Bronchial epithelial cell (primary cell): ENCODE measurements at regions not wholly inside any gene's neighbourhood (a gene's known extent, or its start where the extent isn't known, plus 50 kb on each side); places are given as distances from the start of the nearest gene placed in this dataset.
"Not testable (repeated sequence)": the region's sequence is repeated elsewhere in the genome, so short reads cannot be mapped to it uniquely, and the experiment has no call there.

ENCODE experiments used
- DNase-seq: peaks from one replicate; pipeline ENCODE4 v3.0.0-alpha.2; 2010; ENCODE audit warnings: low read depth
- FAIRE-seq: peaks from 2 replicates; lab custom pipeline; 2011; peaks lifted over from hg19 to GRCh38; lab: Jason Lieb, UNC
- H3K27me3 ChIP-seq: 2 replicates; pipeline ENCODE4 v1.5.1; 2011; ENCODE audit warnings: low read length; ENCODE audit not compliant: control insufficient read depth, insufficient read depth
- H3K36me3 ChIP-seq: 2 replicates; pipeline ENCODE4 v1.5.1; 2011; ENCODE audit warnings: low read length; ENCODE audit not compliant: control insufficient read depth, insufficient read depth
- H3K4me3 ChIP-seq: 2 replicates; pipeline ENCODE4 v1.5.1; 2011; ENCODE audit warnings: mild to moderate bottlenecking, low read depth, low read length, control low read depth
- TF ChIP-seq, protein P1 (sequence below): IDR thresholded peaks from 2 replicates; pipeline ENCODE4 v1.5.1; 2011; ENCODE audit warnings: mild to moderate bottlenecking, moderate library complexity, low read length, control low read depth, inconsistent platforms; ENCODE audit not compliant: insufficient read depth, severe bottlenecking

DNA sequence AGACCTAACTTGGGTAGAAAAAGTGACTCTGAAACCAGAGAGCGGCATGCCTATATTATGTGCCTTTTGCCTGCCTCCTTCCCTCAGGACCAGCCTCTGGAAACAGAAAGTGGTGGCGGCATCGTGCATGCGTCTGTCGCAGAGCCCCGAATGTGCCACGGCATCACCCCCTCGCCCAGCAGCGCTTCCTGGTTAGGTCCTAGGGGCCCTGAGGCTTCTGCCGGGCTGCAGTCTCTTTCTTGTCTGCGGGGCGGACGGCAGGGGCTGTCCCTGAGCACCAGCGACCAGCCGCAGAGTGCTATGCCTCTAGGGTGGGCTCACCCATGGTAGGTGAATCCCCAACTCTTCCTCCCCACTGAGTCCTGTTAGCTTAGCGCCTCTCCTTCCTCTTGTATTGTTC, 68.7 kb downstream of the VSIG4 start:
- no peaks in the 10 kb centered on the region for H3K27me3 ChIP-seq
- FAIRE-seq (no peak), DNase-seq (no peak)
- H3K36me3 ChIP-seq: no peaks in the 10 kb centered on the region
- TF ChIP-seq, protein P1, sequence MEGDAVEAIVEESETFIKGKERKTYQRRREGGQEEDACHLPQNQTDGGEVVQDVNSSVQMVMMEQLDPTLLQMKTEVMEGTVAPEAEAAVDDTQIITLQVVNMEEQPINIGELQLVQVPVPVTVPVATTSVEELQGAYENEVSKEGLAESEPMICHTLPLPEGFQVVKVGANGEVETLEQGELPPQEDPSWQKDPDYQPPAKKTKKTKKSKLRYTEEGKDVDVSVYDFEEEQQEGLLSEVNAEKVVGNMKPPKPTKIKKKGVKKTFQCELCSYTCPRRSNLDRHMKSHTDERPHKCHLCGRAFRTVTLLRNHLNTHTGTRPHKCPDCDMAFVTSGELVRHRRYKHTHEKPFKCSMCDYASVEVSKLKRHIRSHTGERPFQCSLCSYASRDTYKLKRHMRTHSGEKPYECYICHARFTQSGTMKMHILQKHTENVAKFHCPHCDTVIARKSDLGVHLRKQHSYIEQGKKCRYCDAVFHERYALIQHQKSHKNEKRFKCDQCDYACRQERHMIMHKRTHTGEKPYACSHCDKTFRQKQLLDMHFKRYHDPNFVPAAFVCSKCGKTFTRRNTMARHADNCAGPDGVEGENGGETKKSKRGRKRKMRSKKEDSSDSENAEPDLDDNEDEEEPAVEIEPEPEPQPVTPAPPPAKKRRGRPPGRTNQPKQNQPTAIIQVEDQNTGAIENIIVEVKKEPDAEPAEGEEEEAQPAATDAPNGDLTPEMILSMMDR: no peak
- no peak overlapping the region for H3K4me3 ChIP-seq

DNA sequence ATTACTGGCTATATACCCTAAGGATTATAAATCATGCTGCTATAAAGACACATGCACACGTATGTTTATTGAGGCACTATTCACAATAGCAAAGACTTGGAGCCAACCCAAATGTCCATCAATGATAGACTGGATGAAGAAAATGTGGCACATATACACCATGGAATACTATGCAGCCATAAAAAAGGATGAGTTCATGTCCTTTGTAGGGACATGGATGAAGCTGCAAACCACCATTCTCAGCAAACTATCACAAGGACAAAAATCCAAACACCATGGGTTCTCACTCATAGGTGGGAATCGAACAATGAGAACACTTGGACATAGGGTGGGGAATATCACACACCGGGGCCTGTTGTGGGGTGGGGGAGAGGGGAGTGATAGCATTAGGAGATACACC, 72.7 kb downstream of the VSIG4 start:
- FAIRE-seq, DNase-seq, H3K4me3 ChIP-seq, H3K27me3 ChIP-seq, H3K36me3 ChIP-seq: not testable (repeated sequence)

DNA sequence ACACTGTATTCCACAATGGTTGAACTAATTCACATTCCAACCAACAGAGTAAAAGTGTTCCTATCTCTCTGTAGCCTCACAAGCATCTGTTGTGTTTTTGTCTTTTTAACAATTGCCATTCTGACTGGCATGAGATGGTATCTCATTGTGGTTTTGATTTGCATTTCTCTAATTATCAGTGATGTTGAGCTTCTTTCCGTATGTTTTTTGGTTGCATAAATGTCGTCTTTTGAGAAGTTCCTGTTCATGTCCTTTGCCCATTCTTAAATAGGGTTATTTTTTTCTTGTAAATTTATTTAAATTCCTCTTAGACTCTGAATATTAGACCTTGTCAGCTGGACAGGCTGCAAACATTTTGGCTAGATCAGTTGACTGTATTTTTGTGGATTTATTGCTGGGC, 78.2 kb downstream of the VSIG4 start:
- DNase-seq: no peak
- Histone ChIP-seq H3K36me3 (no peaks in the 10 kb centered on the region), H3K27me3 (no peaks in the 10 kb centered on the region), H3K4me3 (no peak overlapping the region)
- no peak for FAIRE-seq
- TF ChIP-seq, protein P1: no peak

DNA sequence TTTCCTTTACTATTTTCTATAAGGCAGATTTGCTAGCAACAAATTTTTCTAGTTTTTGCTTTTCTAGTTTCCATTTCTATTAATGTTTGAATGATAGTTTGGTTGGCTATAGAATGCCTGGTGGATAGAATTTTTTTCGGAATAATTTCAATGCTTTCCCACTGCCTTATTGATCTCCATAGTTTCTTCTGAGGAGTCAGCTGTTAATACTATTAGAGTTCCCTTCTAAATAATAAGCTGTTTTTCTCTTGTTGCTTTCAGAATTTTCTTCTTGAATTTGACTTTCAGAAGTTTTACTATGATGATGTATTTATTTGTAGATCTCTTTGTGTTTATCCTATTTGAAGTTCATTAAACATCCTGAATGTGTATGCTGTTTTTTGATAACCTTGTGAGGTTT, 91.8 kb downstream of the VSIG4 start:
- TF ChIP-seq, protein P1: no peak
- H3K27me3 ChIP-seq: no peaks in the 10 kb centered on the region
- FAIRE-seq: no peak
- no peaks in the 10 kb centered on the region for H3K36me3 ChIP-seq
- H3K4me3 ChIP-seq: no peak overlapping the region
- DNase-seq: no peak

DNA sequence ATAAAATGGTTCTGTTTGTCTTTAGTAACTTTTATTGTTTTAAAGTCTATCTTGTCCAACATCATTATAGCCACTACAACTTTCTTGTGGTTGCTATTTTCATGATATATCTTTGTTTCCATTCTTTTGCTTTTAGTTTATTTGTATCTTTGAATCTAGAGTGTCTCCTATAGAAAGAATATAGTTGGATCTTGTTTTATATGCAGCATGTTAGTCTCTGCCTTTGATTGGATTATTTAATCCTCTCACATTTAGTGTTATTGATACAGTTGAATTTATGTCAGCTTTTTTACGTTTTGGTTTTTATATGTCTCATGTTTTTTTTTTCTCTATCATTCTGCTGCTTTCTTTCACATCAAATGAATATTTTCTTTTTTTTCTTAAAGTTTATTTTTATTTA, 98.1 kb downstream of the VSIG4 start:
- no peak overlapping the region for H3K4me3 ChIP-seq
- TF ChIP-seq, protein P1: no peak
- DNase-seq: no peak
- H3K36me3 ChIP-seq: no peaks in the 10 kb centered on the region
- no peak for FAIRE-seq
- H3K27me3 ChIP-seq: no peaks in the 10 kb centered on the region

DNA sequence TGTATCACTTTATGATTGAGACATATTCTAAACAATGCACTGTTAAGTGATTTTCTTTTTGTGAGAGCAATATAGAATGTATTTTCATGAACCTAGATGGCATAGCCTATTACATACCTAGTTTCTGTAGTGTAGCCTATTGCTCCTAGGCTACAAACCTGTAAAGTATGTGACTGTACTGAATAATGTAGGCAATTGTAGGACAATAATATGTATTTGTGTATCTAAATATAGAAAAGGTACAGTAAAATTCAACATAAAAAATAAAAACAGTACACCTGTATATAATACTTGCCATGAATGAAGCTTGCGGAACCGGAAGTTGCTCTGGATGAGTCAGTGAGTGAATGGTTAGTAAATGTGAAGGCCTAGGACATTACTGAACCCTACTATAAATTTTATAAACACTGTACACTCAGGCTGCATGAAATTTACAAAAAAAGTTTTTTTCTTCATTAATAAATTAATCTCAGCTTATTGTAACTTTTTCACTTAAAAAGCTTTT, 106.7 kb downstream of the VSIG4 start:
- H3K4me3 ChIP-seq: no peak overlapping the region
- no peaks in the 10 kb centered on the region for H3K27me3 ChIP-seq
- FAIRE-seq (no peak), DNase-seq (peak; percentile 65)
- TF ChIP-seq, protein P1: no peak
- H3K36me3 ChIP-seq: no peaks in the 10 kb centered on the region
